HCT116 (cell line): ENCODE measurements at regions not wholly inside any gene's neighbourhood (a gene's known extent, or its start where the extent isn't known, plus 50 kb on each side); places are given as distances from the start of the nearest gene placed in this dataset.

Experiments used
- ATAC-seq: fragments of 200-7000 bp; cut with Tn5 transposase; 2 replicates; pipeline ENCODE4 v1.9.1; 2020; ENCODE audit warnings: mild to moderate bottlenecking, moderate library complexity
- BruUV-seq: library from RNA; stranded (reverse); fragments of 400-500 nt; replicated peaks from 2 replicates; lab custom pipeline; 2021; lab: Mats Ljungman, UMichigan
- CTCF ChIA-PET: fragments of 300-600 bp; sonication (Branson Sonifier 250); formaldehyde crosslinking; loops from one replicate; lab custom pipeline; 2021; ENCODE audit warnings: antibody characterized with exemption; lab: Charles Lee
- POLR2A ChIA-PET: fragments of 300-600, 350-600 bp; sonication (Branson Sonifier 250); formaldehyde crosslinking; loops from one replicate; lab custom pipeline; 2021; ENCODE audit warnings: antibody characterized with exemption; lab: Charles Lee
- RAD21 ChIA-PET, 2 experiments: fragments of 300-600 bp; sonication (Branson Sonifier 250); formaldehyde crosslinking; loops; one replicate each; lab custom pipeline; 2023; ENCODE audit warnings: low total read pairs in 2 of 2; ENCODE audit not compliant: uncharacterized antibody in 2 of 2, unreplicated experiment in 2 of 2, low non-redundant PET in 1 of 2; lab: Charles Lee
- DNase-seq: peaks from one replicate; pipeline ENCODE4 v3.0.0-alpha.2; 2010; ENCODE audit warnings: low read depth, low spot score
- H2AFZ ChIP-seq: fragments of 200-600 bp; shearing (Covaris generic), sonication (generic); 2 replicates; pipeline ENCODE4 v1.6.1; 2017; ENCODE audit warnings: low read depth, mixed run types, mixed read lengths, antibody characterized with exemption, low read length; ENCODE audit not compliant: poor library complexity, severe bottlenecking
- H3K27ac ChIP-seq: 2 replicates; pipeline ENCODE4 v1.5.1; 2012; ENCODE audit warnings: low read depth, low read length
- H3K27me3 ChIP-seq: fragments of 200-600 bp; sonication (generic); 2 replicates; pipeline ENCODE4 v1.6.1; 2016; ENCODE audit warnings: mixed run types, low read length, mixed read lengths; ENCODE audit not compliant: insufficient read depth
- H3K36me3 ChIP-seq, 2 experiments: fragments of 200-500 bp in 1 of 2; fragments of 200-600 bp in 1 of 2; sonication (Bioruptor generic) in 1 of 2; sonication (generic) in 1 of 2; 2 replicates each; pipeline versions ENCODE4 v1.5.1 to v1.6.1; 2014 to 2016; ENCODE audit warnings: low read length in 2 of 2, inconsistent platforms in 1 of 2, mixed read lengths in 1 of 2, mixed run types in 1 of 2; ENCODE audit not compliant: insufficient read depth in 2 of 2, control insufficient read depth in 1 of 2
- H3K4me1 ChIP-seq, 2 experiments: fragments of 200-600 bp in 1 of 2; sonication (generic) in 1 of 2; 2 replicates each; pipeline versions ENCODE4 v1.5.1 to v1.6.1; 2012 to 2017; ENCODE audit warnings: low read length in 2 of 2, inconsistent platforms in 1 of 2, mild to moderate bottlenecking in 1 of 2, mixed read lengths in 1 of 2, mixed run types in 1 of 2, moderate library complexity in 1 of 2; ENCODE audit not compliant: insufficient read depth in 2 of 2, control insufficient read depth in 1 of 2
- H3K4me2 ChIP-seq: fragments of 200-600 bp; sonication (generic); 2 replicates; pipeline ENCODE4 v1.6.1; 2017; ENCODE audit warnings: mixed run types, low read length, mixed read lengths
- H3K4me3 ChIP-seq, 2 experiments: fragments of 200-600 bp in 1 of 2; sonication (generic) in 1 of 2; replicated peaks in 1 of 2; 2 replicates each; pipeline ENCODE4 v1.5.1; 2011 to 2016; ENCODE audit warnings: low read length in 2 of 2, control low read depth in 1 of 2, low read depth in 1 of 2, mild to moderate bottlenecking in 1 of 2, mixed read lengths in 1 of 2, mixed run types in 1 of 2
- H3K79me2 ChIP-seq: fragments of 200-600 bp; sonication (generic); 2 replicates; pipeline ENCODE4 v1.6.1; 2017; ENCODE audit warnings: mild to moderate bottlenecking, mixed run types, low read length, moderate library complexity, mixed read lengths; ENCODE audit not compliant: insufficient read depth
- H3K9ac ChIP-seq: fragments of 200-600 bp; sonication (generic); 2 replicates; pipeline ENCODE4 v1.6.1; 2016; ENCODE audit warnings: low read length, mixed read lengths
- H3K9me2 ChIP-seq: fragments of 200-600 bp; sonication (generic), shearing (Covaris generic); 2 replicates; pipeline ENCODE4 v1.6.1; 2017; ENCODE audit warnings: mixed run types, mild to moderate bottlenecking, moderate library complexity; ENCODE audit not compliant: insufficient read depth
- H3K9me3 ChIP-seq, 2 experiments: fragments of 200-500 bp in 1 of 2; fragments of 200-600 bp in 1 of 2; sonication (Bioruptor generic) in 1 of 2; sonication (generic) in 1 of 2; 2 replicates each; pipeline ENCODE4 v1.6.1; 2014 to 2017; ENCODE audit warnings: low read length in 2 of 2, mixed read lengths in 2 of 2, inconsistent platforms in 1 of 2, low read depth in 1 of 2, mild to moderate bottlenecking in 1 of 2, mixed run types in 1 of 2, moderate library complexity in 1 of 2; ENCODE audit not compliant: control insufficient read depth in 1 of 2, insufficient read depth in 1 of 2
- H4K20me1 ChIP-seq: fragments of 200-600 bp; sonication (generic), shearing (Covaris generic); 2 replicates; pipeline ENCODE4 v1.6.1; 2017; ENCODE audit warnings: mixed run types, mild to moderate bottlenecking, moderate library complexity; ENCODE audit not compliant: insufficient read depth
- ELF1 ChIP-seq: IDR thresholded peaks from 2 replicates; pipeline ENCODE4 v1.6.1; 2012; ENCODE audit warnings: low read depth, borderline replicate concordance
- EZH2phosphoT487 ChIP-seq: fragments of 200-600 bp; IDR thresholded peaks from 2 replicates; pipeline ENCODE4 v1.6.1; 2018; ENCODE audit warnings: antibody characterized with exemption, borderline replicate concordance
- MAX ChIP-seq: IDR thresholded peaks from 2 replicates; pipeline ENCODE4 v1.6.1; 2012
- RAD21 ChIP-seq: IDR thresholded peaks from 2 replicates; pipeline ENCODE4 v1.6.1; 2012; ENCODE audit warnings: low read depth, mild to moderate bottlenecking
- REST ChIP-seq: IDR thresholded peaks from 2 replicates; pipeline ENCODE4 v1.6.1; 2012; ENCODE audit warnings: low read depth
- YY1 ChIP-seq: IDR thresholded peaks from 2 replicates; pipeline ENCODE4 v1.6.1; 2011; ENCODE audit warnings: low read length, low read depth, moderate library complexity, mild to moderate bottlenecking; ENCODE audit not compliant: insufficient replicate concordance; ENCODE audit errors: extremely low read depth
- ZBTB33 ChIP-seq: IDR thresholded peaks from 2 replicates; pipeline ENCODE4 v1.6.1; 2011; ENCODE audit warnings: mild to moderate bottlenecking, low read length, moderate library complexity; ENCODE audit not compliant: insufficient replicate concordance; ENCODE audit errors: extremely low read depth
- intact Hi-C: fragments of 100-400 bp; cut with micrococcal nuclease; formaldehyde crosslinking; loops from 2 replicates; pipeline ENCODE4 v1.10.0; 2022

DNA sequence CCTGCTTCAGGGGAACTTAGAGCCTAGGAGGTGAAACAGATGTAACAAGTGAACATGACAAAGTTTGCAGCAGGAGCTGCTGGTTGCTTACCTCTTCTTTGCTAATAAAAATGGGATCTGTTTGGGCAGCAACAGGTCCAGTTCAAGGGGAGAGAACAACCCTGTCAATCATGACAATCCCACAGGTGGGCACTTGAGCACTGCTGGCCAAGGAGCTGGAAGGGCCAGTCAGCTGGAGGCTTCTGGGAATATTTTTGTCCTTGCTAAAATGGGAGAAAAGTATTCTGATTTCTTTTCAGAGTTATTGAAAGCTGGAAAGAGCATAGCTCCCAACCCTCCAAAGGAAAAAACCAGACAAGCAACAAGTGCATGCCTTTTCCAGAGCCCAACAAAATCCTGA is 477.7 kb upstream of the SULF2 start:
- RAD21 ChIA-PET: no interaction called here
- CTCF ChIA-PET: no interaction called here
- no peak overlapping the region for H3K27ac ChIP-seq
- no peak overlapping the region for H3K4me3 ChIP-seq
- no peak overlapping the region for H3K9ac ChIP-seq
- ATAC-seq: no peak
- no peaks in the 10 kb centered on the region for H3K9me2 ChIP-seq
- H4K20me1 ChIP-seq: no peaks in the 10 kb centered on the region
- no peaks in the 10 kb centered on the region for H3K79me2 ChIP-seq
- H3K36me3 ChIP-seq: no peaks in the 10 kb centered on the region
- TF ChIP-seq MAX (no peak), ELF1 (no peak), ZBTB33 (no peak), REST (no peak), EZH2phosphoT487 (no peak), RAD21 (no peak), YY1 (no peak)
- no peak overlapping the region for H3K4me2 ChIP-seq
- H3K27me3 ChIP-seq: peaks cover 13% of the 10 kb centered on the region; the same call in 1 of the 2 replicates
- H2AFZ ChIP-seq: no peak overlapping the region
- POLR2A ChIA-PET: no interaction called here
- BruUV-seq: no TSS peak
- no peak for DNase-seq
- no peaks in the 10 kb centered on the region for H3K9me3 ChIP-seq
- no peaks in the 10 kb centered on the region for H3K4me1 ChIP-seq
- intact Hi-C loops: no loop called here
